ENCODE measurements at regions not wholly inside any gene's neighbourhood (a gene's known extent, or its start where the extent isn't known, plus 50 kb on each side); places are given as distances from the start of the nearest gene placed in this dataset.

GRCh38 chr11:32018672-32019071 lies 72.2 kb upstream of the RCN1 start:
- in situ Hi-C loops (cut with HindIII; ENCODE audit: low sequenced_read_pairs), result no loop called here
- no peak overlapping the region for H3K4me3 ChIP-seq (ENCODE audit: low read depth, low read length)
- TF ChIP-seq CTCF (IDR thresholded peaks at IDR 0.05; ENCODE audit: low read depth, low read length, missing control alignments), result no peak
- DNase-seq (ENCODE audit: low read depth), result no peak

GRCh38 chr11:32016111-32016510 lies 74.8 kb upstream of the RCN1 start:
- in situ Hi-C loops (cut with HindIII; ENCODE audit: low sequenced_read_pairs), result no loop called here
- no peak for DNase-seq (ENCODE audit: low read depth)

GRCh38 chr11:32015427-32015826 lies 75.4 kb upstream of the RCN1 start:
- no peak for TF ChIP-seq CTCF (IDR thresholded peaks at IDR 0.05; ENCODE audit: low read depth, low read length, missing control alignments)
- in situ Hi-C loops (cut with HindIII; ENCODE audit: low sequenced_read_pairs), result no loop called here
- no peak for DNase-seq (ENCODE audit: low read depth)
- no peak overlapping the region for H3K4me3 ChIP-seq (ENCODE audit: low read depth, low read length)

More at GRCh38 chr11:32016111-32016510, 74.8 kb upstream of the RCN1 start:
- no peak for TF ChIP-seq CTCF (IDR thresholded peaks at IDR 0.05; ENCODE audit: low read depth, low read length, missing control alignments)
- H3K4me3 ChIP-seq (ENCODE audit: low read depth, low read length), result no peak overlapping the region

- no peak overlapping the region for H3K4me3 ChIP-seq (ENCODE audit: low read depth, low read length)
- in situ Hi-C loops (cut with HindIII; ENCODE audit: low sequenced_read_pairs), result no loop called here
- TF ChIP-seq CTCF (IDR thresholded peaks at IDR 0.05; ENCODE audit: low read depth, low read length, missing control alignments), result no peak
- DNase-seq (ENCODE audit: low read depth), result no peak
Measured at GRCh38 chr11:32013603-32014002, 77.3 kb upstream of the RCN1 start.

- in situ Hi-C loops (cut with HindIII; ENCODE audit: low sequenced_read_pairs), result no loop called here
- DNase-seq (ENCODE audit: low read depth), result no peak
- no peak overlapping the region for H3K4me3 ChIP-seq (ENCODE audit: low read depth, low read length)
- no peak for TF ChIP-seq CTCF (IDR thresholded peaks at IDR 0.05; ENCODE audit: low read depth, low read length, missing control alignments)
Measured at GRCh38 chr11:32012049-32012448, 78.8 kb upstream of the RCN1 start.

GRCh38 chr11:32008880-32009551 lies 81.9 kb upstream of the RCN1 start:
- TF ChIP-seq CTCF (IDR thresholded peaks at IDR 0.05; ENCODE audit: low read depth, low read length, missing control alignments), result no peak
- no peak for DNase-seq (ENCODE audit: low read depth)
- in situ Hi-C loops (cut with HindIII; ENCODE audit: low sequenced_read_pairs), result no loop called here
- no peak overlapping the region for H3K4me3 ChIP-seq (ENCODE audit: low read depth, low read length)

Measured in astrocyte of the cerebellum (primary cell).